C4-2B (cell line): ENCODE measurements at regions not wholly inside any gene's neighbourhood (a gene's known extent, or its start where the extent isn't known, plus 50 kb on each side); places are given as distances from the start of the nearest gene placed in this dataset.

Experiments used
- CTCF ChIP-seq: fragments of 450-650 bp; conservative IDR thresholded peaks from 2 replicates; pipeline ENCODE4 v1.5.1; 2017; ENCODE audit warnings: mild to moderate bottlenecking
- ZFX ChIP-seq: fragments of 450-650 bp; IDR thresholded peaks from 2 replicates; pipeline ENCODE4 v1.6.1; 2017

GRCh38 chr5:160991205-160991604, 139.2 kb upstream of the ATP10B start:
- TF ChIP-seq CTCF = no peak
- TF ChIP-seq ZFX = no peak
